ENCODE measurements at regions not wholly inside any gene's neighbourhood (a gene's known extent, or its start where the extent isn't known, plus 50 kb on each side); places are given as distances from the start of the nearest gene placed in this dataset.

DNA sequence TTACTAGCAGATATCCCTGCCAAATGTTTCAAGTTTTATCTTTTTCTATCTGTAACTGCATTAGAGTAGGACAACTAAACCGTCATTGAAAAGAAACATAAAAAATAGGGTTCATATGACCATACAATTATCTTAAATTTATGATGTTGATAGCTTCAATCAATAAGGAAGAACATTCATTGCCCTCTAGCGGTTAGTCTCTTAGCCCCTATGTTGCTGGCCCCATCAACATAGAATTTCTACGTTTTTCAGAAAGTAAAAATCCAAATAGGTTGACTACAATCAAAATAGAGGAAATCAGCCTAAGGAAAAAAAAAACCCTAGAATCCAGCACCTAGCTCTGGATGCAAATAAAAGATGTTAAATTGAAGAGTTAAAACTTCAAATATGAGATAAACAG is 225.1 kb upstream of the ITM2A start:
- no peak for TF ChIP-seq EZH2phosphoT487 (IDR thresholded peaks at IDR 0.05)
- TF ChIP-seq, protein P1, sequence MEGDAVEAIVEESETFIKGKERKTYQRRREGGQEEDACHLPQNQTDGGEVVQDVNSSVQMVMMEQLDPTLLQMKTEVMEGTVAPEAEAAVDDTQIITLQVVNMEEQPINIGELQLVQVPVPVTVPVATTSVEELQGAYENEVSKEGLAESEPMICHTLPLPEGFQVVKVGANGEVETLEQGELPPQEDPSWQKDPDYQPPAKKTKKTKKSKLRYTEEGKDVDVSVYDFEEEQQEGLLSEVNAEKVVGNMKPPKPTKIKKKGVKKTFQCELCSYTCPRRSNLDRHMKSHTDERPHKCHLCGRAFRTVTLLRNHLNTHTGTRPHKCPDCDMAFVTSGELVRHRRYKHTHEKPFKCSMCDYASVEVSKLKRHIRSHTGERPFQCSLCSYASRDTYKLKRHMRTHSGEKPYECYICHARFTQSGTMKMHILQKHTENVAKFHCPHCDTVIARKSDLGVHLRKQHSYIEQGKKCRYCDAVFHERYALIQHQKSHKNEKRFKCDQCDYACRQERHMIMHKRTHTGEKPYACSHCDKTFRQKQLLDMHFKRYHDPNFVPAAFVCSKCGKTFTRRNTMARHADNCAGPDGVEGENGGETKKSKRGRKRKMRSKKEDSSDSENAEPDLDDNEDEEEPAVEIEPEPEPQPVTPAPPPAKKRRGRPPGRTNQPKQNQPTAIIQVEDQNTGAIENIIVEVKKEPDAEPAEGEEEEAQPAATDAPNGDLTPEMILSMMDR (IDR thresholded peaks at IDR 0.05): peak; percentile 40
